ENCODE measurements at regions not wholly inside any gene's neighbourhood (a gene's known extent, or its start where the extent isn't known, plus 50 kb on each side); places are given as distances from the start of the nearest gene placed in this dataset.

- Histone ChIP-seq H3K27me3 (ENCODE audit: control insufficient read depth in 4 of 4, insufficient read depth in 4 of 4, low read length in 3 of 4) (no peaks in the 10 kb centered on the region), H3K9me3 (ENCODE audit: control insufficient read depth in 4 of 4, low read length in 3 of 4) (no peaks in the 10 kb centered on the region), H3K4me1 (ENCODE audit: control insufficient read depth in 4 of 4, insufficient read depth in 4 of 4, low read length in 3 of 4) (no peaks in the 10 kb centered on the region), H3K4me3 (ENCODE audit: low read depth in 1 of 3, low read length in 3 of 3) (no peak overlapping the region), H3K36me3 (ENCODE audit: control insufficient read depth in 4 of 4, insufficient read depth in 3 of 4, low read depth in 1 of 4, low read length in 3 of 4) (no peaks in the 10 kb centered on the region), H3K27ac (ENCODE audit: low read depth in 1 of 2, low read length in 2 of 2) (no peak overlapping the region), H3K9ac (ENCODE audit: low read depth in 1 of 2, low read length in 2 of 2) (no peak overlapping the region)
- DNase-seq (ENCODE audit: low spot score): no peak
- TF ChIP-seq RXRA (IDR thresholded peaks at IDR 0.05) (no peak), REST (IDR thresholded peaks at IDR 0.05) (no peak), JUND (IDR thresholded peaks at IDR 0.05) (no peak), HNF4A (conservative IDR thresholded peaks at IDR 0.05) (no peak), YY1 (IDR thresholded peaks at IDR 0.05) (no peak), MAX (IDR thresholded peaks at IDR 0.05) (no peak), EGR1 (IDR thresholded peaks at IDR 0.05; ENCODE audit: low read depth in 2 of 2) (no peak), NR2F2 (IDR thresholded peaks at IDR 0.05) (no peak), GABPA (IDR thresholded peaks at IDR 0.05 in 1 of 2, conservative IDR thresholded peaks at IDR 0.05 in 1 of 2) (no peak), RAD21 (IDR thresholded peaks at IDR 0.05) (no peak), FOXA1 (IDR thresholded peaks at IDR 0.05) (no peak), TAF1 (conservative IDR thresholded peaks at IDR 0.05) (no peak), SP1 (IDR thresholded peaks at IDR 0.05) (no peak), FOXA2 (IDR thresholded peaks at IDR 0.05) (no peak), HNF4G (IDR thresholded peaks at IDR 0.05) (no peak)
- TF ChIP-seq, protein P1, sequence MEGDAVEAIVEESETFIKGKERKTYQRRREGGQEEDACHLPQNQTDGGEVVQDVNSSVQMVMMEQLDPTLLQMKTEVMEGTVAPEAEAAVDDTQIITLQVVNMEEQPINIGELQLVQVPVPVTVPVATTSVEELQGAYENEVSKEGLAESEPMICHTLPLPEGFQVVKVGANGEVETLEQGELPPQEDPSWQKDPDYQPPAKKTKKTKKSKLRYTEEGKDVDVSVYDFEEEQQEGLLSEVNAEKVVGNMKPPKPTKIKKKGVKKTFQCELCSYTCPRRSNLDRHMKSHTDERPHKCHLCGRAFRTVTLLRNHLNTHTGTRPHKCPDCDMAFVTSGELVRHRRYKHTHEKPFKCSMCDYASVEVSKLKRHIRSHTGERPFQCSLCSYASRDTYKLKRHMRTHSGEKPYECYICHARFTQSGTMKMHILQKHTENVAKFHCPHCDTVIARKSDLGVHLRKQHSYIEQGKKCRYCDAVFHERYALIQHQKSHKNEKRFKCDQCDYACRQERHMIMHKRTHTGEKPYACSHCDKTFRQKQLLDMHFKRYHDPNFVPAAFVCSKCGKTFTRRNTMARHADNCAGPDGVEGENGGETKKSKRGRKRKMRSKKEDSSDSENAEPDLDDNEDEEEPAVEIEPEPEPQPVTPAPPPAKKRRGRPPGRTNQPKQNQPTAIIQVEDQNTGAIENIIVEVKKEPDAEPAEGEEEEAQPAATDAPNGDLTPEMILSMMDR (IDR thresholded peaks at IDR 0.05; ENCODE audit: low read depth, low read length, missing input control): no peak
- 66% methylated on average over 5 of the region's 5 CpGs for WGBS
Measured at GRCh38 chr12:84506282-84506681, 406.3 kb downstream of the SLC6A15 start.

GRCh38 chr12:84502907-84503787, 409.5 kb downstream of the SLC6A15 start:
- Histone ChIP-seq H3K4me1 (ENCODE audit: control insufficient read depth in 4 of 4, insufficient read depth in 4 of 4, low read length in 3 of 4) (no peaks in the 10 kb centered on the region), H3K36me3 (ENCODE audit: control insufficient read depth in 4 of 4, insufficient read depth in 3 of 4, low read depth in 1 of 4, low read length in 3 of 4) (no peaks in the 10 kb centered on the region), H3K27me3 (ENCODE audit: control insufficient read depth in 4 of 4, insufficient read depth in 4 of 4, low read length in 3 of 4) (no peaks in the 10 kb centered on the region), H3K4me3 (ENCODE audit: low read depth in 1 of 3, low read length in 3 of 3) (no peak overlapping the region), H3K27ac (ENCODE audit: low read depth in 1 of 2, low read length in 2 of 2) (no peak overlapping the region), H3K9me3 (ENCODE audit: control insufficient read depth in 4 of 4, low read length in 3 of 4) (no peaks in the 10 kb centered on the region), H3K9ac (ENCODE audit: low read depth in 1 of 2, low read length in 2 of 2) (no peak overlapping the region)
- WGBS: 53% methylated on average over 4 of the region's 4 CpGs
- TF ChIP-seq, protein P2, sequence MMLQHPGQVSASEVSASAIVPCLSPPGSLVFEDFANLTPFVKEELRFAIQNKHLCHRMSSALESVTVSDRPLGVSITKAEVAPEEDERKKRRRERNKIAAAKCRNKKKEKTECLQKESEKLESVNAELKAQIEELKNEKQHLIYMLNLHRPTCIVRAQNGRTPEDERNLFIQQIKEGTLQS (IDR thresholded peaks at IDR 0.05): no peak
- TF ChIP-seq REST (IDR thresholded peaks at IDR 0.05) (no peak), GABPA (IDR thresholded peaks at IDR 0.05 in 1 of 2, conservative IDR thresholded peaks at IDR 0.05 in 1 of 2) (no peak), JUND (IDR thresholded peaks at IDR 0.05) (no peak), TAF1 (conservative IDR thresholded peaks at IDR 0.05) (no peak), EGR1 (IDR thresholded peaks at IDR 0.05; ENCODE audit: low read depth in 2 of 2) (no peak), RAD21 (IDR thresholded peaks at IDR 0.05) (peak; percentile 70 to 74), RXRA (IDR thresholded peaks at IDR 0.05) (no peak)
- TF ChIP-seq, protein P1 (IDR thresholded peaks at IDR 0.05; ENCODE audit: low read depth, low read length, missing input control): peak; percentile 38
- no peak for DNase-seq (ENCODE audit: low spot score)
